GM12873 (cell line): ENCODE measurements at regions not wholly inside any gene's neighbourhood (a gene's known extent, or its start where the extent isn't known, plus 50 kb on each side); places are given as distances from the start of the nearest gene placed in this dataset.

ENCODE experiments used
- TF ChIP-seq, protein P1 (sequence below): IDR thresholded peaks from 2 replicates; pipeline ENCODE4 v1.5.1; 2012; ENCODE audit warnings: low read depth, mild to moderate bottlenecking, moderate library complexity, low read length, control low read depth; ENCODE audit not compliant: insufficient read depth; ENCODE audit errors: missing control alignments

DNA sequence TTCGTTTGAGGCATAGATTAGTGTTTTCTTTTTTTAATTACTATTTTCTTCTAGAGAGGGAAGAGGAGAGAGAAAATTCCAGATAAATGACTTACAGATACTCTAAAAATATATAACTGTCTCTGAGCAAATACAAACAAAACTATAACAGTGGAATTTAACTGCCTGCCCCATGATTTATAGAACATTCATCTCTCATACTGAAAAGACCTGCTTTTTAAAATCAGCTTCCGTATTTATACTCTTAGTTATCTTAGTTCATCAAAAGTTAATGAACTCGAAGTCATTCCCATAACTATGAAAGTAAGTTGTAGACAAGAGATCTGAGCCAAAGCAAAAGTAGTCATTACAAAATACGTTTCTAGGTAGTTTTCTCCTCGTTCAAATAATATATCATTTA, 123.8 kb upstream of the DMRT1 start:
- TF ChIP-seq, protein P1, sequence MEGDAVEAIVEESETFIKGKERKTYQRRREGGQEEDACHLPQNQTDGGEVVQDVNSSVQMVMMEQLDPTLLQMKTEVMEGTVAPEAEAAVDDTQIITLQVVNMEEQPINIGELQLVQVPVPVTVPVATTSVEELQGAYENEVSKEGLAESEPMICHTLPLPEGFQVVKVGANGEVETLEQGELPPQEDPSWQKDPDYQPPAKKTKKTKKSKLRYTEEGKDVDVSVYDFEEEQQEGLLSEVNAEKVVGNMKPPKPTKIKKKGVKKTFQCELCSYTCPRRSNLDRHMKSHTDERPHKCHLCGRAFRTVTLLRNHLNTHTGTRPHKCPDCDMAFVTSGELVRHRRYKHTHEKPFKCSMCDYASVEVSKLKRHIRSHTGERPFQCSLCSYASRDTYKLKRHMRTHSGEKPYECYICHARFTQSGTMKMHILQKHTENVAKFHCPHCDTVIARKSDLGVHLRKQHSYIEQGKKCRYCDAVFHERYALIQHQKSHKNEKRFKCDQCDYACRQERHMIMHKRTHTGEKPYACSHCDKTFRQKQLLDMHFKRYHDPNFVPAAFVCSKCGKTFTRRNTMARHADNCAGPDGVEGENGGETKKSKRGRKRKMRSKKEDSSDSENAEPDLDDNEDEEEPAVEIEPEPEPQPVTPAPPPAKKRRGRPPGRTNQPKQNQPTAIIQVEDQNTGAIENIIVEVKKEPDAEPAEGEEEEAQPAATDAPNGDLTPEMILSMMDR: no peak

DNA sequence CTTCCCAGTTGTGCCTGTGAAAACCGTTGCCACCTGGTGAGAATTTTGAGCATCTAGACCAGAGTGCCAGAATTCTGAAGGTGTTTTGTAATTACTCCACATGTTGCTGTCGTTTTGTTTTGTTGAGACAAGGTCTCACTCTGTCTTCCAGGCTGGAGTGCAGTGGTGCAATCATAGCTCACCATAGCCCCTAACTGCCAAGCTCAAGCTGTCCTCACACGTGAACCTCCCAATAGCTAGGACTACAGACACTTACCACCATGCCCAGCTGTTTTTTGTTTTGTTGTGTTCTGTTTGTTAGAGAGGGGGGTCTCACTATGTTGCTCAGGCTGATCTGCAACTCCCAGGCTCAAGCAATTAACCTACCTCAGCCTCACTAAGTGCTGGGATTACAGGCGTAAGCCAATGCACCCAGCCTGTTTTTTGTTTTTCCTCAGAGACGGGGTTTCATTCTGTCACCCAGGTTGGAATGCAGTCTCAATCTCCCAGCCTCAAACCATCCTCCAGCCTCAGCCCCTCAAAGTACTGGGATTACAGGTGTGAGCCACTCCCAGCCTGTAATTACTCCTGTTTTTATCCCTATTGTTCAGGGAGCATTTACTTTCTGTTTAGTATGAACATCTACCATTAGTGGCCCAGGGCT, 121.1 kb upstream of the DMRT1 start:
- TF ChIP-seq, protein P1: no peak

DNA sequence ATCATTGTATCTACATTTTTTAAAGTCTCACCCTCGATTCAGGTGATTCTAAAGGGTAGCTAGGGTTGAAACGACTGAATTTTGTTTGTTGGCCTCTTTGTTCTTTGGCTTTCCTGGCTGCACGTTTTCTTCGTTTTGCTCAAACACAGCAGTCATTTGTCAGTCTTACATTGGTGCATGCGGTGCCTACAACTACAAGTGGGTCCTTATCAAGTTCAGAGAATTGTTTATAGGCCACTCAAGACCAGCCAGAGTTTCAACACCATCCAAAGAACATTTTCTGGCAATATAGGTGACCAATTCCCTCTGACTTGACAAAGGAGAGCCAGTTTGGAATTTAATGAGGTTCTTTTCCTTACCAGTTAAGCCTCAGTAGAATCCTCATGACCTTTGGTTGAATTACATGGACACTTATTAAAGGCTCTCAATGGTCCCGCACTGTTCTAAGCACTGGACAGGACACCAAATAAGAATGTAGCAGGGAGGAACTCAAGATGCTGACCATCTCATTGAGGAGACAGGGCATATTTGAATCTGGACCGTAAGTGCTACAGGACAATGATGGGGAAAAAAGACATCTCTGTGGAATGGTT, 119.0 kb upstream of the DMRT1 start:
- TF ChIP-seq, protein P1: no peak

DNA sequence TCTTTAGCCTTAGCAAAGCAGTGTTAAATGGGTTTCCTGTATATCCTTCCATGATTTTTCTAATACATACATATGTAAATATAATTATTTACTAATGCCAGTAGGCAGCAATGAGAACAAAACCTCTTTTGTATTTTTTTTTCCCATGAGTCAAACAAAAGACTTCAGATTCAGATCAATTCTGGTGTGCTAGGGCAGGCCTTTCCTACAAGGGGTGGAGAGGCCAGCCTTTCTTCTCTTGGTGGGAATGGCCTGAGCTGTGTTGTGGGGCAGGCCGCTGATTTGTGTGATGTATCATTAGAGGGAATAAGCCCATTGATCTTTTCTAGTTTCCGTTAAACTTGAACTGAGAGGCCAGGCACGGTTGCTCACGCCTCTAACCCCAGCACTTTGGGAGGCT, 115.5 kb upstream of the DMRT1 start:
- TF ChIP-seq, protein P1: no peak

DNA sequence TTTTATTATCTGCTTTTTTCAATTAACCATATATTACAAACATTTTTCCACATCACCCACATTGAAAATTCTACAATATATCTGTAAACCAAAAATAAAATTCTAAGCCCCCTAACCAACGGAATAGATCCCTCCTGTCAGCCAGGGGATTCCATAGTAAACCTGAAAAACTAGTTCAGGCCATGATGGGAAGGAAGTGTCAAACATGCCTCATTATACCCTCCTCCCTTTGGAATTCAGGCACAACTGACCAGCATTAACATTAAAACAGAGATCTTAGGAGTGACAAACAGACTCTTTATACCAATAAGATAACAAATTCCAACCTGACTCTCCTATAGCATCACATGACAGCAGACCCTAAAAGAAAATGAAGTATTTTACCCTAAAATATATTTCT, 113.7 kb upstream of the DMRT1 start:
- TF ChIP-seq, protein P1: no peak

DNA sequence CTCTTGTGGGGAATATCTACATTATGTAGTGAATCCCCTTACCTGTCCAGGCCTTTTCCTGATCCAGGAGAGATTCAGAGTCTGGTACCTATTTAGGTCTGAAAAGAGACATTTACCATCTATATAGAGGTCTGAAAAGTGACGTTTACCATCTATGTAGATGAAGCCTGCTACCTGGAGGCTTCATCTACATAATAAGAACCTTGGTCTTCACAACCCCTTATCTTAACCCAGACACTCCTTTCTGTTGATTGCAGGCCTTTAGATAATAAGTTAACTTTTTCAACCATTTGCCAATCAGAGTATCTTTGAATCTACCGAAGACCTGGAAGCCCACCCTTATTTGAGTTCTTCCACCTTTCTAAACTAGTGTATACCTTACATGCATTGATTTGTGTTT, 113.0 kb upstream of the DMRT1 start:
- TF ChIP-seq, protein P1: no peak

DNA sequence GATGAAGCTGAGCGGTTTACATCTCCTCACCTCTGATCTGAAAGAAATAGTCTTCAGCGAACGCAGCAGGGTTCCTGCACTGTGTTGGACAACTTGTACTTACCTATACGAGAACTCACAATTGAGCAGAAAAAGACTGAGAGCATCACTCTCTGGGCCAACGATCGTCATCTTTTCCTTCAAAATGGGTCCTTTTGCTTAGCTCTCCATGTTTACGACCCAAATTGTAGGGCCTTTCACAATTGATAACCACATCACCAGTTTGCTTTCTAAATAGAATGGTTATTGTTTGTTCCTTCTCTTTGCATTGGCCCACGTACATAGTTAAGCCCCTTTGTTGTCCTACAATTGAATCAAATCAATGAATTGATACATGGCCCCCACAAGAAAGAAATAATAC, 110.0 kb upstream of the DMRT1 start:
- TF ChIP-seq, protein P1: no peak
